ENCODE measurements at regions not wholly inside any gene's neighbourhood (a gene's known extent, or its start where the extent isn't known, plus 50 kb on each side); places are given as distances from the start of the nearest gene placed in this dataset. TPM values are rescaled to one million over a fixed set of nuclear protein-coding genes. Genes with fewer than 3 reads are reported as not detected.

DNA sequence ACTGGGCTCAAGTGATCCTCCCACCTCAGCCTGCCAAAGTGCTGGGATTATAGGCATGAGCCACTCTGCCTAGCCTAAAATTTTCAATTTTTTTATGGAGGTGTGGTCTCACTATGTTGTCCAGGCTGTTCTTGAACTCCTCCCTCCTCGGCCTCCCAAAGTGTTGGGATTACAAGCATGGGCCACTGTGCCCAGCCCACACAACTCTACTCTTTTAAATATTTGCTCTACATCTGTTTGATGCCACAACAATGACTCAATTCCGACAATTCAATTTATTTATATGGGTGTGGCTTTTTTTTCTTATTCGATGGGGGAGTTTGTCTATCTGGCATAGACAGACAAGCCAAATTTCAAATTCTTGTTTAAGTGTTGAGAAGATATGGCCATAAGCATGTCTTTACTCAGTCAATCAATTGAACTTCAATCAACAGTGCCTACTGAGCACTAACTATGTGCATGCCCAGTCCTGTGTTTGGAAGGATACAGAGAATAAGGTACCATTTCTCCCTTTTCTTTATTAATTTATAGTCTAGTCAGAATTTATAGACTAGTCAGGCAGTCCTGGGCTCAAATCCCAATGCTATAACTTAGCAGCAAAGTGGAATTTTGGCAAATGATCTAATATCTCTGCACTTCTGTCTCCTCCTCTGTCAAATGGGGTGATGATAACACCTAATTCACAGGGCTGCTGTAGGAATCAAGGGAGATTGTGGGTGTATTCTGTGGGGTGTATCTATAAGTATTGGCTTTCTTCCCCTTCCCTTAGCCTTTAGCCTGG lies 54.6 kb upstream of the PIAS1 start:
- 90 to 91% methylated on average over 3 of the region's 3 CpGs for WGBS, 2 donors
- H3K9me3 ChIP-seq: no peaks in the 10 kb centered on the region

DNA sequence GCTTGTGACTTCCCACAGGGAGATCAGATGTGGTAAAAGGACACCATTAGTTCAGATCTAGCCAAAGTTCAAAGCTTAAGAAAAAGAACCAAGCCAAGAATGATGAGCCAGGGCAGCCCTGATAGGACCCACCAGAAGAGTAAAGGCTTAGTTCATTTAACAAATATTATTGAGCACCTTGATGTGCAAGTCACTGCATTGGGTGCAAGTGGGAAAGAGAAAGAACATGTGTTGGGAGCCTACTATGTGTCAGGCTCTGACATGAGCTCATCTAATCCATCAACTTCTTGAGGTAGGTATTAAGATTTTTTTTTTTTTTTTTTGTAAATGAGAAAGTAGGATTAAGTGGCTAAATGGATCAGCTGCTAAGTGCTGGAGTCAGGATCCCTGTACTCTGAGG lies 53.4 kb upstream of the PIAS1 start:
- no peak for DNase-seq (ENCODE audit: low spot score in 2 of 2)
- Histone ChIP-seq H3K4me1 (no peaks in the 10 kb centered on the region), H3K4me3 (no peak overlapping the region), H3K9me3 (no peaks in the 10 kb centered on the region), H3K27ac (no peak overlapping the region), H3K36me3 (no peaks in the 10 kb centered on the region), H3K27me3 (no peaks in the 10 kb centered on the region)
- TF ChIP-seq EP300 (IDR thresholded peaks at IDR 0.05): no peak
- no peak for TF ChIP-seq POLR2A (IDR thresholded peaks at IDR 0.05)
- TF ChIP-seq, protein P1, sequence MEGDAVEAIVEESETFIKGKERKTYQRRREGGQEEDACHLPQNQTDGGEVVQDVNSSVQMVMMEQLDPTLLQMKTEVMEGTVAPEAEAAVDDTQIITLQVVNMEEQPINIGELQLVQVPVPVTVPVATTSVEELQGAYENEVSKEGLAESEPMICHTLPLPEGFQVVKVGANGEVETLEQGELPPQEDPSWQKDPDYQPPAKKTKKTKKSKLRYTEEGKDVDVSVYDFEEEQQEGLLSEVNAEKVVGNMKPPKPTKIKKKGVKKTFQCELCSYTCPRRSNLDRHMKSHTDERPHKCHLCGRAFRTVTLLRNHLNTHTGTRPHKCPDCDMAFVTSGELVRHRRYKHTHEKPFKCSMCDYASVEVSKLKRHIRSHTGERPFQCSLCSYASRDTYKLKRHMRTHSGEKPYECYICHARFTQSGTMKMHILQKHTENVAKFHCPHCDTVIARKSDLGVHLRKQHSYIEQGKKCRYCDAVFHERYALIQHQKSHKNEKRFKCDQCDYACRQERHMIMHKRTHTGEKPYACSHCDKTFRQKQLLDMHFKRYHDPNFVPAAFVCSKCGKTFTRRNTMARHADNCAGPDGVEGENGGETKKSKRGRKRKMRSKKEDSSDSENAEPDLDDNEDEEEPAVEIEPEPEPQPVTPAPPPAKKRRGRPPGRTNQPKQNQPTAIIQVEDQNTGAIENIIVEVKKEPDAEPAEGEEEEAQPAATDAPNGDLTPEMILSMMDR (IDR thresholded peaks at IDR 0.05): no peak

More for the DNA sequence above, 54.6 kb upstream of the PIAS1 start:
- Histone ChIP-seq H3K36me3 (no peaks in the 10 kb centered on the region), H3K4me3 (no peak overlapping the region), H3K27me3 (no peaks in the 10 kb centered on the region), H3K4me1 (no peaks in the 10 kb centered on the region), H3K27ac (no peak overlapping the region)
- no peak for DNase-seq (ENCODE audit: low spot score in 2 of 2)
- no peak for TF ChIP-seq POLR2A (IDR thresholded peaks at IDR 0.05)
- no peak for TF ChIP-seq EP300 (IDR thresholded peaks at IDR 0.05)
- TF ChIP-seq, protein P1 (IDR thresholded peaks at IDR 0.05): no peak

DNA sequence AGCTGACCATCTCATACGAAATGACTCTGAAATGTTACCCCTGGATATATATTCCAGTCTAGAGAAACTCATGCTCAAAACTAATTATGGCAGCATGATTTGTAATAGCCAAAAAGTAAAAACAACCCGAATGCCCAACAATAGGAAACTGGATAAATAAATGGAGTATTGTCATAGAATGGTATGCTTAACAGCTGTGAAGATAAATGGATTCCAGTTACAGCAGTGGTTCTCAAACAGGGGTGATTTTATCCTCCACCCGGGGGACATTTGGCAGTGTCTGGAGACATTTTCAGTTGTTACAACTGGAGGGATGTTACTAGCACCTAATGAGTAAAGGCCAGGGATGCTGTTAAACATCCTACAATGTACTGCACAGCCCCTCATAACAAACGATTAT lies 52.3 kb upstream of the PIAS1 start:
- WGBS, 2 donors: 58 to 60% methylated on average over 4 of the region's 4 CpGs

DNA sequence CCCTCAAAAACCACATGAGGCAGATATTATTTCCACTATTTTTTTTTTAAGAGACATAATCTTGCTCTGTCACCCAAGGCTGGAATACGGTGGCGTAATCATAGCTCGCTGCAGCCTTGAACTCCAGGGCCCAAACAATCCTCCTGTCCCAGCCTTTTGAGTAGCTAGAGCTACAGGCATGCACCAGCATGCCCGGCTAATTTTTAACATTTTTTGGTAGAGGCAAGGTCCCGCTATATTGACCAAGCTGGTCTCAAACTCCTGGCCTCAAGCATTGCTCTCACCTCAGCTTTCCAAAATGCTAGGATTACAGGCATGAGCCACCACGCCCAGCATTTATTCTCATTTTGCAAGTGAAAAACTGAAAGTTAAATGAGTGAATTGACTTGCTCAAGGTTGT lies 50.8 kb upstream of the PIAS1 start:
- Histone ChIP-seq H3K27me3 (no peaks in the 10 kb centered on the region), H3K4me1 (no peaks in the 10 kb centered on the region), H3K27ac (no peak overlapping the region), H3K36me3 (no peaks in the 10 kb centered on the region), H3K9me3 (no peaks in the 10 kb centered on the region), H3K4me3 (no peak overlapping the region)
- no peak for DNase-seq (ENCODE audit: low spot score in 2 of 2)
- TF ChIP-seq EP300 (IDR thresholded peaks at IDR 0.05) (no peak), POLR2A (IDR thresholded peaks at IDR 0.05) (no peak)
- TF ChIP-seq, protein P1 (IDR thresholded peaks at IDR 0.05): no peak
- 93 to 98% methylated on average over 6 of the region's 6 CpGs for WGBS, 2 donors

More for the DNA sequence above, 52.3 kb upstream of the PIAS1 start:
- Histone ChIP-seq H3K27me3 (no peaks in the 10 kb centered on the region), H3K27ac (no peak overlapping the region), H3K4me3 (no peak overlapping the region), H3K4me1 (no peaks in the 10 kb centered on the region), H3K36me3 (no peaks in the 10 kb centered on the region), H3K9me3 (no peaks in the 10 kb centered on the region)
- TF ChIP-seq POLR2A (IDR thresholded peaks at IDR 0.05) (no peak), EP300 (IDR thresholded peaks at IDR 0.05) (no peak)
- TF ChIP-seq, protein P1 (IDR thresholded peaks at IDR 0.05): no peak
- no peak for DNase-seq (ENCODE audit: low spot score in 2 of 2)

Small RNA genes lying in the stretch of these regions (small RNA-seq; reads per million reads assigned to genes)
- not detected for gene AC022254.1
